HG02759 (cell line): ENCODE measurements at regions not wholly inside any gene's neighbourhood (a gene's known extent, or its start where the extent isn't known, plus 50 kb on each side); places are given as distances from the start of the nearest gene placed in this dataset.
"Not testable (repeated sequence)": the region's sequence is repeated elsewhere in the genome, so short reads cannot be mapped to it uniquely, and the experiment has no call there.

Experiments used
- ATAC-seq: cut with Tn5 transposase; IDR thresholded peaks from one replicate; pipeline ENCODE4 v1.9.1; 2021; ENCODE audit warnings: mild to moderate bottlenecking, moderate library complexity; ENCODE audit not compliant: unreplicated experiment

DNA sequence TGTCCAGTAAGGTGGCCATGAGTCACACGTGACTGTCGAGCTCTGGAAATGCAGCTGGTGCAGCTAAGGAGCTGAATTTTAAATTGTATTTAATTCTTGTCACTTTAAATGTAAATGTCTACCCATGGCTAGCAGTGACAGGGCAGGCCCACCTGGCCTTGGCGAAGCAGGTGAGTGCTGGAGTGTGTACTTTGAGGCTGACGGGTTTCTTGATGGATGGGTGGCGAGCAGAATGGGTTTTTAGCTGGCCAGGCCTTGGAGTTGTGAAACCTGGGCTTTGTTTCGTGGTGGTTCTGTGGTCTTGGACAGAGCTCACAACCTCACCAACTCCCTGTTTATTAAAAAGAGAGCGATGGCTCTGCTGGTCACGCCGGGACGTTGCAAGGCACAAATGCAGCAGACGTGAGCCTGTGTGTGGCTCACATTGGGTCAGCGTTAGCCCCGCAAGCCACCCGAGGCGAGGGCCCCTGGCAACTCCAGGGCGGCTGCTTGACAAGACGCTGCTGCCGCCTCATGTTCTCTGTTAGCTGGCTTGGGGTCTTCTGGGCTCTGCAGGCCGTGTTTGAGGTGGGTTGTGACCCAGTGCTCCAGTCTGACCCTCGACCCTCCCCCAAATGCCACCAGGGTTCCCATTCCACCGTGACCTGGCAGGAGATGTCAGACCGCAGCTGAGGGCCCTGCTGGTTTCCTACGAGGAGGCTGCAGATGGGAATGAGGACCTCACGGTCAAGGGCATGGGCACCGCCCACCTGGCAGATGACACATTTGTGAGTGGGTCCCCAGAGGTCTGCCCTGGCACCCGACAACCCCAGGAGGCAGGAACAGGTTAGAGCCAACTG, 184.1 kb upstream of the ZNF469 start:
- not testable (repeated sequence) for ATAC-seq

DNA sequence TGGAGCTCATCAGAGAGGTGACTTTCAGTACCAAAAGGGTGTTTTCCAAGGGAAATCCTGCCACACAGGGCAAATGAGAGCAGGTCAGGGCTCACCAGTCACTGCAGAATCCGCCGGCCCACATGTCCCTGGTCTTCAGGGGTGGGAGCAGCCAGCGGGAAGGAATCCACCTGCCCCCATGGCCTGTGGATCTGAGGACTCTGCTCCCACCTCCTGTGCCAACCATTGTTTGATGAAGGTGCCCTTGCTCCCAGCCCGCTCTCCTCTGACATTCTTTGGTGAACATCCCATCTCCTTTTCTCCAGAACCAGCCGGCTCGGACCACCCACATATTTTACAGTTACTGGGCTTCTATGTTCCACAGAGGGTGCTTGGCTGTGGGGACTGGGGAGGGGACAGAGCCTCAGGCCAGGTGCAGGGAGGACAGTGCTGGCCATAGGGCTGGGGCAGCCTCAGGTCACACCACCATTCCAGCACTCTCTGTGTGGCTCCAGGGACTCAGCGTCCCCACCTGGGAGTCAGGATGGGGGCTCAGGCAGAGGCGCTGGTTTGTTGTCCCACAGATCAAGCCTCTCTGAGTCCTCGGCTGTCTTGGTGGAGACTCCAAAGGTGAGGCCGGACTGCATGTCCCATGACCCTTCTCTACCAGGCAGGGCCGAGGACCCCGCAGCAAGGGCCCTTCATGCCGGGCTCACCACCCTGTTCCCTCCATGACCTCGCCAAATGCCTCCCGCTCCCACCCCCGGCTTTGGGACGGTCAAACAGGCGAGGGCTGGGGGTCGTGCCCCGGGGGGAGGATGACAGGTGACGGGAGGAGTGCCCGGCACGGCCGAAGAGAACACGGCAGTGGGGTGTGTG, 183.2 kb upstream of the ZNF469 start:
- not testable (repeated sequence) for ATAC-seq

DNA sequence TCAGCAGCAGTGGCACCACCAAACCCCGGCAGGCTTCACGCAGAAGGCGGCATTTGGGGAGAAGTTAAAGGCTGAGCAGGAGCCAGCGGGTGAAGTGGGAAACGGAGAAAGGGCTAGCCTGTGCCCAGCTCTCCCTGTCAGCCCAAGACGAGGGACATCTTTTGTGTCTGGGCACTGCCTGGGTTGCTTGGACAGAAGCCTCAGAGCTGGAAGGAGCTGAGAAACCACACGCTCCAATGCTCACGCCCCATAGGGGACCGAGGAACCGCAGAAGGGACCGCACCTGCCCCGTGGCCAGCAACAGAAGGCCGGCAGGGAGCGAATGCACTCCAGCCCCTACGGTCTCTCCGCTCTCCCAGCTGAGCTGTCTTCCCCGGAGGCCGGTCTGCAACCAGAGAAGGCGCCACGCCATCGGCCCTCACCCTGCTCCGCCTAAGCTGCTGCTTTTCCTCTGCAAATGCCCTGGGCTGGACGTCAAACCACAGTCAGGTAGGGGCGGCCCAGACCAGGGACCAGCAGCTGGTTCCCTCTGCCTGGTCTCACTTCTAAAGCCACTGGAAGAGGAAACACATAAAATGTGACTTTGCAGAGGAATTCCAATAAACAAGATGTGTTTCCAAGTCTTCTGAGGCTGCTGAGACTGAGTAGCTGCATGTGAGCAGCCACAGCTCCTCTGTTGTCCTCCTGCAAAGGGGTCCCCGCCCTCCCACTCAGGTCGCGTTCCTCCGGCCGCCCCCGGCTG, 182.4 kb upstream of the ZNF469 start:
- not testable (repeated sequence) for ATAC-seq

DNA sequence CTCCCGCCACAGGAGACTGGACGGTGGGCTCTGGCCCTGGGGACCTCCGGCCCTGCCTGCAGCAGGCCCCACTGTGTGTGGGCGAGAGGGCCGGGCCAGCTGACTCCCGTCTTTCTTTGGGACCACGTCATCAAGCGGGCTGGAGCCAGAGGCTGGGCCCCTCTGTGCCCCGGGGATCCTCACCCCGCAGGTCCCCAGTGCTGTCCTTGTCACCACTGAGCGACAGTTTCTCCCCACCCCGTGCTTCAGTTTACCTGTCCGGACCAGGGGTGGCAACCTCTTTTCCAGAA, 181.9 kb upstream of the ZNF469 start:
- ATAC-seq: no peak

DNA sequence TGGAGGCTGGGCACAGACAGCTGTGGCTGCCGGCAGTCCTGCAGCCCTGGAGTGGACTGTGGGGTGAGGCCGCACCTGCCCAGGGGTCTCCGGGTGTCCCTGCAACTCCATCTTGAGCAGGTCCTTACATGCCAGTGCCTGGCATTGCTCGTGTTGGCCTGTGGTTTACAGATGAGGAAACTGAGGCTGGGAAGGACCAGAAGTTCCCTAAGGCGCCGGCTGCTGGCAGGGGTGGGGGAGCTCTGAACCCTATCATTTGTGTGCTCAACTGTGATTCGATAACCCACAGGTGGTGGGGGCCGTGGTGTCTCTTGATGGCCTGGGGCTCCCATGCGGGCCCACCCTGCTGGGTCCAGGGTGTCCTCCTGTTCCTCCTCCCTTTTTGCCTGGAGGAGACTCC, 181.1 kb upstream of the ZNF469 start:
- ATAC-seq: not testable (repeated sequence)

DNA sequence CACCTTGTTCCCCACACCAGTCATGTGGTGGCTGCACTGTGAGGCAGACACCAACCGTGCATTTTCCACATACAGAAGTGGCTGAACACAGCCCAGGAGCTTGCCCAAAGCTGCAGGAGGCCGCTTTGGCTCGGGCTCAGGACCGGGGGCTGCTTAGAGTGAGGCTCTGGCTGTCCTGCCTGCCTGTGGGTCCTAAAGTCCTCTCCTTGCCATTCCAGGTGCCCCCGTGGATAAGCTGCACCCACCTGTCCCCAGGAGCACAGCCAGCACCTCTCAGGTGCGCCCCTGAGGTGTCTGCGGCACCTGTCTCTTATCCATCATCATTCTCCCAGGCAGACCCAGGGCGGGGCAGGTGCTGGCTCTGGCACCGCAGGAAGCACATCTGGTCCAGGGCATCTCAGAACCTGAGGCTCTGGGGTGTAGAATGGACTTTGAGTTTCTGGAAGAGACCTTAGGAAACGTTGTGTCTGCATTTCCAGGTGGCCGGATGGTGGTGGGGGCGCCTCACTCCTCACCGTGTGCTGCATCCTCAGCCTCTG, 180.5 kb upstream of the ZNF469 start:
- ATAC-seq: no peak

DNA sequence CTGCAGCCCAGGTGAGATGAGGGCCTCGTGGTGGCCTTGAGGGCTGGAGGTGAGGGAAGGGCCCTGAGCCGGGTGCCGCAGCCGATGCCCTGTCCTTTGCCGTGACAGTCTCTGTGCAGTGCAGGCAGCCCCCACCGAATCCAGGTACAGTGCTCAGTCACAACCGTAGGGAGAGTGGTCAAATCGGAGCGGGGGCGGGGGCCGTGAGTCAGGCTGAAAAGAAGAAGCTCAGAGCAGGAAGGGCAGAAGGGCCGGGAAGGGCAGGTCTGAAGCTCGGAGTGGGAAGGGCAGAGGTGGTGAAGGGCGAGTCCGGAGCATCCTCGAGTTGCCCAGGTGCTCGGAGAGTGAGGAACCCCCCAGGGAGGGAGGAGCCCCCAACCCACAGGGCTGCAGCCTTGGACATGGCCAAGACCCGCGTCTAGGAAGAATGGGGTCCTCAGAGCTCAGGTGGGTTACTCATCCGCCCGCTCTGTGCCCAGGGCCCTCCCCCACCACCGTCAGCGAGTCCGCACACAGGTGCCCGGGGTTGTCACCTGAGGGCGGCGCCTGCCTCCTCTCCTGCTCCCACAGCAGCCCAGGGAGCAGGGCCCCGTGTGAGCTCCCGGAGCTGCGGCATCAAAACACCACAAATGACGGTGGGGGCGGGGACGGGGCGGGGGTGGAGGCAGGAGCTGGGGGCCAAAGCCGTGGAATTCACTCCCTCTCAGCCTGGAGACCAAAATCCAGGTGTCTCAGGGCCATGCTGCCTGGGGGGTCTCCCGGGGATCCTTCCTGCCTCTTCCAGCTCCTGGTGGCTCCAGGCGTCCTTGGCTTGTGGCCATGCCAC, 179.7 kb upstream of the ZNF469 start:
- ATAC-seq: not testable (repeated sequence)

DNA sequence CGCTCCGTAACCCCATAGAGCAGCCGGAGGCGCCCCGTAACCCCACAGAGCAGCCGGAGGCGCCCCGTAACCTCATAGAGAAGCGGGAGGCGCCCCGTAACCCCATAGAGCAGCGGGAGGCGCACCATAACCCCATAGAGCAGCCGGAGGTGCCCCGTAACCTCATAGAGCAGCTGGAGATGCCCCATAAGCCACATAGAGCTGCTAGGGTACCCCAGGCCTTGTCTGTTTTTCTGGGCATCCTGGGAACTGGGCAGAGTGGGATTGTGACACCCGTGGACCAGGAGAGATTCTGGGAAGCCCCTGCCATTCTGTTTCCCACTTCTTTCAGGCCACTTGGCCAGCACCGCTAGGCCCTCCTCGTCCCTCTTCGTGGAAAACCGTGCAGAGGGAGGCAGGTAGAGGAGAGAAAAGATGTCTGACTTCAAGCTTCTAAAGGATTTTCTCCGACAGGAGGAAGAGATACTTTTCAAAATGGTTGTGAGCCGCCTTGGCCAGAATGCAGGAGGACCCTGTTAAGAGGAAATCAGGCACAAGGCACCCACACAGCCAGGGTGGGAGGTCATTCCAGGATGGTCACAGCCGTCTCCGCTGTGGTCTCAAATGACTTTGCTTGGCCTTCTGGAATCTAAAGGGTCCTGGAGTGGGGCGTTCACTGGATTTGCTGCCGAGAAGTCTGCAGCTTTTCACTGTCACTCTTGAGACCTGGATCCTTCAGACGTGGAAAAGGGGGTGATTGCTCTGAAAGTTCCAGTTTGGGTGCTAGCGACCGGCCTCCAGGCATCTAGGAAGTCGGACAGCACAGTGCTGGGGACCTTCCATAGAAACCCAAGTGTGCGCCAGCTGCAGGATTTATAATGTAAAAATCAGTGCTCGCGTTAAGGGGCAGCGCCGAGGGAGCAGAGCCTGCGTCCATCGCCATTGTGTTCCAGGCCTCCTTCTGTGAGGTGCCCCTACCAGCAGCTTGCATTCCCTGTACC, 178.3 kb upstream of the ZNF469 start:
- ATAC-seq: not testable (repeated sequence)

DNA sequence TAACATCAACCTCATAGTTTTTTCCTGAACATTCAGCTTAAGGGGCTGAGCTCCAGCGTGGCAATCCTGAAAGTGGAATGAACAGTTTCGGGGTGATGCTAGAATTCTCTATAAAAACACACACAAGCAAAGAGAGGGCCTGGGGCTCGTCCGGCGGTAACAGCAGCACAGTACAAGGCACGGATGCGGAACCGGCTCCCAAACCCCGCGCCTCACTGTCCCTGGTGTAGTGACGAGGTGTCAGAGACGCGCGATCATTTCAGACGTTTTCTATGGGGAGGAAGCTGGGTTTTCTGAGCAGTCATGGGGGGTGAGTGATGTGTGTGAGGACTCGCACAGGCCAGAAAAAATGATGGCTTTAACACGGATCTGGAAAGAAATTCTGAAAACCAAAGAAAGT, 177.3 kb upstream of the ZNF469 start:
- not testable (repeated sequence) for ATAC-seq

DNA sequence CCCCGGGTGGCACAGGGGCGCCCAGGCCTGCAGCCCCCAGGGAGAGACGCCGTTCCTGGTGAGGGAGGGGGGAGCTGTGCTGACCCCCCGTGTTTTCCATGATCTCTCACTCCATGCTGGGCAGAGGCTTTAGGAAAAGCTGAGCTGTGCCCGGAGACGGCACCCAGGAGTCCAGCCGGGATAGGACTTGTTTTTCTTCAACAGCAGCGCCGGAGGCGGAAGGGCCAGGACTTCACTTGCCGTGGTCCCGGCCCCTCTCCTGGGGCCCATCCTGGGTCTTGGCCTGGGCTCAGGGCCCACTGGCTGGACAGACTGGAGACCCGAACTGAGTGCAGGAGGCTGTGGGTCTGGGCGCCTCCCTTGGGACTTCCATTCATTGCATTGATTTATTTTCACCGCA, 176.8 kb upstream of the ZNF469 start:
- ATAC-seq: not testable (repeated sequence)

DNA sequence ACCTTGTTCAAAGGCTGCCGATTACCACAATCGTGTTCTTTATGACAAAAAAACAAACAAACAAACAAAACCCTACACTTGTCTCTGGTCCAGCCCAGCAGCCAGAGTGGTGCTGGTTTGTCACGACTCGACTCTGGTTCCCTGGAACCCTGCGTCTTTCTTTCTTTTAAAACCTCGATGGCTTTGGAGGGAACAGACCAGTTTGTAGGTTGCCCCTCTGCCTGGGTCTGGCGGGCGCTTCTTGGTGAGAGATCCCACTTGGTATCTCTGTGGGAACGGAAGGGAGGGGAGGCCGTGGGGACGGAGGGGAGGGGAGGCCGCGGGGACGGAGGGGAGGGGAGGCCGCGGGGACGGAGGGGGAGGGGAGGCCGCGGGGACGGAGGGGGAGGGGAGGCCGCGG, 176.2 kb upstream of the ZNF469 start:
- ATAC-seq: not testable (repeated sequence)

DNA sequence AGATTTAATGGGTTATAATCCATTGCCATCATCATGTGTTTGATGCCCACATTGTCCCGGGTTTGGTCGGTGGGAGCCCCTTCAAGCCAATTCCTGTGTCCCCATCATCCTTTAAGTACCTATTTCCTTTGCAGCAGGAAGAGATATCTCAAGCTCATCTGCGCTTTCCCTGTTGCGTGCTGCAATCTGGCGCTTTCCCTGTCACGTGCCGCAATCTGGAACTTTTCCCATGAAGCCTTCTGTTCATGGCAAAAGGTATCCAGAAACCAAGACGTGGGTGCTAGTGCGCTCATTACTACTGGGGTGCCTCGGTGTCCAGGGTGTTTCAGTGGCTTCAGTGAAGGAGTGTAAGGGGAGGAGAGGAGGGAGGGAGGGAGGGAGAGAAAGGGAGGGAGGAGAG, 174.6 kb upstream of the ZNF469 start:
- ATAC-seq: no peak

DNA sequence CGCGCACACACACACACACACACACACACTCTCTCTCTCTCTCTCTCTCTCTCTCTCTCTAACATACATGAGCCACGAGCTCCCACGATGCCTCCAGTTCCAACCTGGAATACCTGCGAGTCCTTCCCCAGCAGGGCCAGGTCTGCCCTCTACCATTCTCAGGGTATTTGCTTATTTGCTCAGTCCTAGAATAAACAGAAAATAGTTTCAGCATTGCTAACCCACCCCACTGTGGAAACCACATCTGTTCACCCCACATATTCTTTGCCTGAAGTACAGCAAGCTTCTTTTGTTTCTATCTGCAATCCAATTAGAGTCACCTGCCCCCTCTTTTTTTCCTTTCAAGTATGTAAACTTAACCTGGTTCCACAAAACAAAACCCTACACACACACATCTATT, 174.0 kb upstream of the ZNF469 start:
- not testable (repeated sequence) for ATAC-seq

DNA sequence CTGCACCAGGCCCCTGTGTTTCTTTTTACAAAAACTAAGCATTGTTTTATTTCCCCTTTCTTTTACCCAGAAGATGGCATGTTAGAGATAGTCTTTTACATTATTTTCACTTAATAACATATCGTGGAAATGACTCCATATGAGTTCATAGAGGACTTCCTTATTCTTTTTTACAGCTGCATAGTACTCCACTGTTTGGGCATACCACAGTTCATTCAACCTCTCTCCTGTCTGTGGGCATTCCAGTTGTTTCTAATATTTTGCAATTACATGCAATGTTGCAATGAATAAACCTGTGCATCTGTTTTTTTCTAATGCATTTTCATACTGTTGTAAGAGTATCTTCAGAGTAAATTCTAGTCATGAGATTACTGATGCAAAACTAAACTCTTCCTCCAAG, 173.2 kb upstream of the ZNF469 start:
- not testable (repeated sequence) for ATAC-seq

DNA sequence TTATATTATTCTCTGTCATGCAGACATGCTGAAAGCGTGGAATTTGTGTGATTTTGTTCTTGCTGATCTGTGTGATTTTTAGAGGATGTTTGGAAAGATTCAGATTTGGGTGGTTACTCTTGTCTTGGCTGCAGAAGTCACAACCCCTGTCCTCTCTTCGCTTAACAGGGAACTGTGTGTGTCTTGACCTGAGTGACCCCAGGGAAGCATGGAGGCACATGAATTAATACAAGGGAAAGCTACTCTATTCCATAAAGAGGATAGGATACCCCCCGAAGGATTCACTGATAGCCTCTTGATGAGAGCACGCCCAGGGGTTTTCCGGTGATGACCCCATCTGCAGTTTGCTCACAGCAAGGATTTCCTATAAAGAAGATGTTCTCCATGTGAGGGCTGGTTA, 168.8 kb upstream of the ZNF469 start:
- not testable (repeated sequence) for ATAC-seq

DNA sequence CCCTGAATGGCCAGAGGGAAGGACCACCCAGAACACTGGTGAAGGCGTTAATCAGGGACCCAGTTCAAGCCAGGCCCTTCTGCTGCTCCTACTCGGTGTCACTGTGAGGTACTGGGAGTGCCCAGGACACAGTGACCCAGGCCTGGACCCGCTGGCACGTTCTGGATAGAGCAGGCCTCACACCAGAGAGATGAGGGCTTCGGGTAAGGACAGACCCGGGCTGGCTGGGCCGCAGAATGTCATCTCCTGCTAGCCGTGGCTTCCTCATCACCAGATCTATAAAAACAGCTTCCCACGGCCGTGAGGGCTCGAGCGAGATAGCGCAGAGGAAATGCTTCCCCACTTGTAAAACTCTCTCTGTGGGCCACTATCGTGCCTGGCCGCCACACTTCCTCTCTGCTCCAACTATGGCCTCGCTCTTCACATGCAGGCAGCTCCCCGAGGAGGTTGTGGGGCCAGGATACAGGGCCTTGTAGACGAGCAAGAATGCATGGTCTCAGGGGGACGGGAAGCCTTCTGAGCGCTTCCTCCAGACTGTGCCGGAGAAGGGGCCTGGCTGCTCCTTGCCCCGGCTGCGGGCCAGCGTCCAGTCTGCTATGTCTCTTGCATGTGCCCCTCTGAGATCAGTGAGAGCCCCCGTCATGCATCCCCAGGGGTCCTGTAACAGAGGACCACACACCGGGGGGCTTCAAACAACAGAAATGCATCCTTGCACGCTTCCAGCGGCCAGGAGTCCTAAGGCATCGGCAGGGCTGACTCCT, 161.6 kb upstream of the ZNF469 start:
- not testable (repeated sequence) for ATAC-seq

DNA sequence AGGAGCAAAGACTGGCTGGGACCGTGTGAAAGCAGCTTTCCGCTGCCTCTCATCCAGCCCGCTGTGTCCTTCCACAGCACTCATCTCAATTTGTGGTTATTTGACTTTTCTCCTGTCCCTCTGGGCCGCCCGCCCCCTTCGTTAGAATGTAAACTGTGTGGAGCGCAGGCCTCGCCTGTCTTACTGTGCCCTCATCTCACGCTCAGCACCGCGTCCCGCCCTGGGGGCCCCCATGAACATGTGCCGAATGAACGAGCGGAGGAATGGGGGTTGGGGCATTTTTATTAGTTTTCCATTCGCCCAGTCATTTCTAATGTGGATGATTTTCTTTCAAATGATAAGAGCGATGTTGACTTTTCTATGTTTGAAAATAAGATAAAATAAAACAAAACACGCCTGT, 159.1 kb upstream of the ZNF469 start:
- not testable (repeated sequence) for ATAC-seq

DNA sequence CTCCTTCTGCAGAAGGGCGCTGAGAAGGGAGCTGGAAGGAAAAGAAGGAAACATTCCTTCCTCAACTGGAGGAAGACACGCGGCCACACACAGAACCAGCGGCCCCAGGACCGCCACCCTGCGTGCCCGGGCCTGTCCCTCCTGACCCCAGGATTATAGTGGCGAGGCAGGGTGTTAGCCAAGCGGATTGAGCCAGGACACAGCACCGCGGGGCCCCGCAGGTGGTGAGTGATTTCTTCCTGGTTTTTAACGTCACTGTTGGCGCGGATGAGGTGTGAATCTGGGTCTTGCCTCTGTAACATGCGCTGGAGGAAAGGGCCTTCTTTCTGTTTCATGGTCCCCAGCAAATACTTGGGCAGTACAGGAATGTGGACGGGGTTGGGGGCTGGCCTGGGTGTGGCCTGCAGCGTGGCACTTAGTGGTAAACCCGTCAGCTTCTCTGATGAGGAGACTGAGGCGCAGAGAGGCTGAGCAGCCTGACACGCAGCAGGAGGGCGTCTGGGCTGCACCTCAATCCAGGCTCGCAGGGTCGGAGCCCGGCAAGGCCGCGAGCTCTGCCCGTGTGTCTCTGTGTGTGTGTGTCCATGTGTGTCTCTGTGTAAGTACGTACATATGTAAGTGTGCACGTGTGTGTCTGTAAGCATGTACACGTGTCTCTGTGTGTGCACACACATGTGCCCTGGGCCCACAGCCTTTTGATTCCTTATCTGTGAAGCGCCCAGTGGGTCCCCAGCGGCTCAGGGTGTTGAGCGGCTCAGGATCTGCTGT, 158.4 kb upstream of the ZNF469 start:
- not testable (repeated sequence) for ATAC-seq
